Fibroblast of villous mesenchyme (primary cell): ENCODE measurements at regions not wholly inside any gene's neighbourhood (a gene's known extent, or its start where the extent isn't known, plus 50 kb on each side); places are given as distances from the start of the nearest gene placed in this dataset.

ENCODE experiments used
- DNase-seq: peaks from one replicate; pipeline ENCODE4 v3.0.0-alpha.2; 2010; ENCODE audit warnings: low read depth
- H3K4me3 ChIP-seq: 2 replicates; pipeline ENCODE4 v1.5.1; 2011; ENCODE audit warnings: low read depth, mild to moderate bottlenecking, low read length
- CTCF ChIP-seq: IDR thresholded peaks from 2 replicates; pipeline ENCODE4 v1.5.1; 2012; ENCODE audit warnings: low read depth, mild to moderate bottlenecking, low read length; ENCODE audit not compliant: insufficient read depth

GRCh38 chr1:221886743-221887414, 145.0 kb upstream of the DUSP10 start:
- no peak for TF ChIP-seq CTCF
- DNase-seq, result peak; percentile 72
- no peak overlapping the region for H3K4me3 ChIP-seq

GRCh38 chr1:221886311-221886710, 144.4 kb upstream of the DUSP10 start:
- no peak for TF ChIP-seq CTCF
- DNase-seq, result no peak
- H3K4me3 ChIP-seq, result no peak overlapping the region

GRCh38 chr1:221884821-221885220, 142.9 kb upstream of the DUSP10 start:
- TF ChIP-seq CTCF, result no peak
- no peak overlapping the region for H3K4me3 ChIP-seq
- no peak for DNase-seq

GRCh38 chr1:221881805-221882581, 140.1 kb upstream of the DUSP10 start:
- no peak for DNase-seq
- H3K4me3 ChIP-seq, result no peak overlapping the region
- no peak for TF ChIP-seq CTCF

- no peak for TF ChIP-seq CTCF
- no peak for DNase-seq
- H3K4me3 ChIP-seq, result no peak overlapping the region
Observed at GRCh38 chr1:221880182-221880581, 138.3 kb upstream of the DUSP10 start.

GRCh38 chr1:221878134-221878533, 136.2 kb upstream of the DUSP10 start:
- DNase-seq, result no peak
- TF ChIP-seq CTCF, result no peak
- H3K4me3 ChIP-seq, result no peak overlapping the region
